Liver (tissue), 8 donors: ENCODE measurements at regions not wholly inside any gene's neighbourhood (a gene's known extent, or its start where the extent isn't known, plus 50 kb on each side); places are given as distances from the start of the nearest gene placed in this dataset.

Source experiments
- DNase-seq: peaks from one replicate; pipeline ENCODE4 v3.0.0-alpha.2; 2017; ENCODE audit warnings: low spot score
- H3K27ac ChIP-seq, 2 donors: one replicate each; pipeline ENCODE4 v1.7.0; 2013; ENCODE audit warnings: inconsistent platforms in 2 of 2, low read length in 2 of 2, control low read depth in 1 of 2, low read depth in 1 of 2, mild to moderate bottlenecking in 1 of 2
- H3K27me3 ChIP-seq, 4 donors: one replicate each; pipeline versions ENCODE4 v1.6.1 to v1.7.0; 2013; ENCODE audit warnings: low read length in 3 of 4, inconsistent platforms in 1 of 4, mild to moderate bottlenecking in 1 of 4, moderate library complexity in 1 of 4; ENCODE audit not compliant: control insufficient read depth in 4 of 4, insufficient read depth in 4 of 4
- H3K36me3 ChIP-seq, 4 donors: one replicate each; pipeline versions ENCODE4 v1.6.1 to v1.7.0; 2013; ENCODE audit warnings: low read length in 3 of 4, mild to moderate bottlenecking in 3 of 4, low read depth in 1 of 4, moderate library complexity in 1 of 4; ENCODE audit not compliant: control insufficient read depth in 4 of 4, insufficient read depth in 3 of 4
- H3K4me1 ChIP-seq, 4 donors: one replicate each; pipeline versions ENCODE4 v1.6.1 to v1.7.0; 2013; ENCODE audit warnings: low read length in 3 of 4, mild to moderate bottlenecking in 3 of 4, moderate library complexity in 1 of 4; ENCODE audit not compliant: control insufficient read depth in 4 of 4, insufficient read depth in 4 of 4
- H3K4me3 ChIP-seq, 3 donors: one replicate each; pipeline versions ENCODE4 v1.6.1 to v1.7.0; 2013; ENCODE audit warnings: low read length in 3 of 3, control low read depth in 1 of 3, low read depth in 1 of 3, mild to moderate bottlenecking in 1 of 3
- H3K9ac ChIP-seq, 2 donors: one replicate each; pipeline ENCODE4 v1.7.0; 2013; ENCODE audit warnings: low read length in 2 of 2, mild to moderate bottlenecking in 2 of 2, moderate library complexity in 2 of 2, control low read depth in 1 of 2, low read depth in 1 of 2
- H3K9me3 ChIP-seq, 4 donors: one replicate each; pipeline versions ENCODE4 v1.6.1 to v1.7.0; 2013; ENCODE audit warnings: low read length in 3 of 4; ENCODE audit not compliant: control insufficient read depth in 4 of 4
- ATF3 ChIP-seq: IDR thresholded peaks from 2 replicates; pipeline ENCODE4 v1.6.1; 2016; ENCODE audit warnings: antibody characterized with exemption
- CTCF ChIP-seq: fragments of 150-350 bp; IDR thresholded peaks from 2 replicates; pipeline ENCODE4 v1.5.1; 2017; ENCODE audit warnings: improper control_type of control experiment, low read depth, low read length; ENCODE audit not compliant: missing input control
- EGR1 ChIP-seq, 2 donors: IDR thresholded peaks; 2 replicates each; pipeline ENCODE4 v1.6.1; 2016 to 2018; ENCODE audit warnings: antibody characterized with exemption in 2 of 2, low read depth in 2 of 2
- GABPA ChIP-seq, 2 donors: IDR thresholded peaks in 1 of 2; conservative IDR thresholded peaks in 1 of 2; 2 replicates each; pipeline ENCODE4 v1.6.1; 2016; ENCODE audit warnings: antibody characterized with exemption in 2 of 2, mild to moderate bottlenecking in 1 of 2, moderate library complexity in 1 of 2
- HNF4A ChIP-seq, 2 donors: conservative IDR thresholded peaks; 2 replicates each; pipeline ENCODE4 v1.6.1; 2016; ENCODE audit warnings: antibody characterized with exemption in 2 of 2, mild to moderate bottlenecking in 2 of 2
- HNF4G ChIP-seq: IDR thresholded peaks from 2 replicates; pipeline ENCODE4 v1.6.1; 2016; ENCODE audit warnings: antibody characterized with exemption
- JUND ChIP-seq, 2 donors: IDR thresholded peaks; 2 replicates each; pipeline ENCODE4 v1.6.1; 2016; ENCODE audit warnings: antibody characterized with exemption in 2 of 2
- MAX ChIP-seq: IDR thresholded peaks from 2 replicates; pipeline ENCODE4 v1.6.1; 2016; ENCODE audit warnings: antibody characterized with exemption
- RXRA ChIP-seq, 2 donors: IDR thresholded peaks; 2 replicates each; pipeline ENCODE4 v1.6.1; 2017 to 2018; ENCODE audit warnings: antibody characterized with exemption in 2 of 2, mild to moderate bottlenecking in 1 of 2
- YY1 ChIP-seq: IDR thresholded peaks from 2 replicates; pipeline ENCODE4 v1.6.1; 2016; ENCODE audit warnings: antibody characterized with exemption, mild to moderate bottlenecking
- ZBTB33 ChIP-seq: IDR thresholded peaks from 2 replicates; pipeline ENCODE4 v1.6.1; 2016; ENCODE audit warnings: antibody characterized with exemption
- WGBS: extraction: QIAGEN DNeasy Blood & Tissue Kit; methylation state at CpG from one replicate; pipeline ENCODE4 v1.1.7; 2013; 5-methylcytosine and 5-hydroxymethylcytosine counted together
- donor health status: healthy.
- donor health status: healthy.
- donor health status: healthy.
- donor health status: healthy.
- donor health status: healthy.

GRCh38 chr1:239924741-239925350 lies 166.8 kb upstream of the FMN2 start:
- Histone ChIP-seq H3K4me1 (no peaks in the 10 kb centered on the region), H3K36me3 (no peaks in the 10 kb centered on the region)

GRCh38 chr1:239926184-239926583 lies 165.5 kb upstream of the FMN2 start:
- Histone ChIP-seq H3K9ac (no peak overlapping the region), H3K27ac (no peak overlapping the region), H3K27me3 (no peaks in the 10 kb centered on the region), H3K4me3 (no peak overlapping the region), H3K36me3 (no peaks in the 10 kb centered on the region), H3K4me1 (peaks cover 0 to 3% (median 1%) of the 10 kb centered on the region in 4 donors), H3K9me3 (peaks cover 0 to 6% (median 2%) of the 10 kb centered on the region in 4 donors)
- DNase-seq = no peak
- TF ChIP-seq HNF4G (no peak), EGR1 (IDR thresholded peaks at IDR 0.05; ENCODE audit: low read depth in 2 of 2) (no peak), GABPA (IDR thresholded peaks at IDR 0.05 in 1 of 2, conservative IDR thresholded peaks at IDR 0.05 in 1 of 2) (no peak), MAX (no peak), HNF4A (conservative IDR thresholded peaks at IDR 0.05) (no peak)
- WGBS = 69% methylated on average over 3 of the region's 3 CpGs

More at GRCh38 chr1:239924741-239925350, 166.8 kb upstream of the FMN2 start:
- H3K9me3 ChIP-seq = peaks cover 0 to 4% (median under 1%) of the 10 kb centered on the region in 4 donors
- H3K4me3 ChIP-seq = no peak overlapping the region
- WGBS = 97% methylated on average over 30 of the region's 30 CpGs
- TF ChIP-seq JUND (IDR thresholded peaks at IDR 0.05) = no peak
- no peak for TF ChIP-seq ZBTB33
- no peak for TF ChIP-seq CTCF
- DNase-seq = no peak
- no peaks in the 10 kb centered on the region for H3K27me3 ChIP-seq
- H3K9ac ChIP-seq = no peak overlapping the region
- no peak overlapping the region for H3K27ac ChIP-seq

- peaks cover 0 to 4% (median 2%) of the 10 kb centered on the region in 4 donors for H3K9me3 ChIP-seq
- DNase-seq = no peak
- no peak overlapping the region for H3K4me3 ChIP-seq
- TF ChIP-seq RXRA (IDR thresholded peaks at IDR 0.05) = no peak
- no peak for TF ChIP-seq YY1
- no peak for TF ChIP-seq ATF3
- TF ChIP-seq HNF4A (conservative IDR thresholded peaks at IDR 0.05) = peak; percentile 10 to 30
- no peak for TF ChIP-seq HNF4G
- H3K4me1 ChIP-seq = peaks cover 0 to 4% (median 3%) of the 10 kb centered on the region in 4 donors
- no peaks in the 10 kb centered on the region for H3K36me3 ChIP-seq
- no peak overlapping the region for H3K27ac ChIP-seq
- 72% methylated on average over 6 of the region's 6 CpGs for WGBS
- no peaks in the 10 kb centered on the region for H3K27me3 ChIP-seq
- no peak overlapping the region for H3K9ac ChIP-seq
Observed at GRCh38 chr1:239929317-239929716, 162.4 kb upstream of the FMN2 start.
